ENCODE measurements at regions not wholly inside any gene's neighbourhood (a gene's known extent, or its start where the extent isn't known, plus 50 kb on each side); places are given as distances from the start of the nearest gene placed in this dataset.

GRCh38 chr2:238703436-238703835 lies 144.4 kb upstream of the TWIST2 start:
- TF ChIP-seq CTCF (IDR thresholded peaks at IDR 0.05; ENCODE audit: insufficient read depth, low read depth, low read length, missing control alignments), result no peak

GRCh38 chr2:238704471-238705225 lies 143.2 kb upstream of the TWIST2 start:
- no peak for TF ChIP-seq CTCF (IDR thresholded peaks at IDR 0.05; ENCODE audit: insufficient read depth, low read depth, low read length, missing control alignments)
- no peak overlapping the region for H3K4me3 ChIP-seq (ENCODE audit: low read depth, low read length)
- DNase-seq (ENCODE audit: low read depth), result no peak

More at GRCh38 chr2:238703436-238703835, 144.4 kb upstream of the TWIST2 start:
- DNase-seq (ENCODE audit: low read depth), result no peak
- H3K4me3 ChIP-seq (ENCODE audit: low read depth, low read length), result no peak overlapping the region

GRCh38 chr2:238706163-238706562 lies 141.7 kb upstream of the TWIST2 start:
- TF ChIP-seq CTCF (IDR thresholded peaks at IDR 0.05; ENCODE audit: insufficient read depth, low read depth, low read length, missing control alignments), result no peak
- no peak overlapping the region for H3K4me3 ChIP-seq (ENCODE audit: low read depth, low read length)

GRCh38 chr2:238706673-238707072 lies 141.2 kb upstream of the TWIST2 start:
- no peak for DNase-seq (ENCODE audit: low read depth)
- no peak overlapping the region for H3K4me3 ChIP-seq (ENCODE audit: low read depth, low read length)
- TF ChIP-seq CTCF (IDR thresholded peaks at IDR 0.05; ENCODE audit: insufficient read depth, low read depth, low read length, missing control alignments), result peak; percentile 4

More at GRCh38 chr2:238706163-238706562, 141.7 kb upstream of the TWIST2 start:
- no peak for DNase-seq (ENCODE audit: low read depth)

GRCh38 chr2:238709325-238710025 lies 138.4 kb upstream of the TWIST2 start:
- DNase-seq (ENCODE audit: low read depth), result no peak
- TF ChIP-seq CTCF (IDR thresholded peaks at IDR 0.05; ENCODE audit: insufficient read depth, low read depth, low read length, missing control alignments), result no peak
- H3K4me3 ChIP-seq (ENCODE audit: low read depth, low read length), result no peak overlapping the region

- TF ChIP-seq CTCF (IDR thresholded peaks at IDR 0.05; ENCODE audit: insufficient read depth, low read depth, low read length, missing control alignments), result no peak
- no peak overlapping the region for H3K4me3 ChIP-seq (ENCODE audit: low read depth, low read length)
- DNase-seq (ENCODE audit: low read depth), result no peak
These were observed 137.7 kb upstream of the TWIST2 start for GRCh38 chr2:238710032-238710735.
